IMR-90 (cell line): ENCODE measurements at regions not wholly inside any gene's neighbourhood (a gene's known extent, or its start where the extent isn't known, plus 50 kb on each side); places are given as distances from the start of the nearest gene placed in this dataset.

ENCODE experiments used
- ATAC-seq: fragments of 200-7000 bp; cut with Tn5 transposase; 2 replicates; pipeline ENCODE4 v1.9.1; 2020; ENCODE audit warnings: low read depth, mild to moderate bottlenecking, moderate library complexity
- BruUV-seq: library from RNA; stranded (reverse); fragments of 400-500 nt; replicated peaks from 2 replicates; lab custom pipeline; 2021; lab: Mats Ljungman, UMichigan
- CTCF ChIA-PET: fragments of 300-600 bp; formaldehyde crosslinking; extraction: SDS; loops from one replicate; lab custom pipeline; 2021; ENCODE audit warnings: antibody characterized with exemption; lab: Yijun Ruan, JAX
- POLR2A ChIA-PET: fragments of 300-600 bp; sonication (Branson Sonifier 250); formaldehyde crosslinking; loops from one replicate; lab custom pipeline; 2022; ENCODE audit warnings: antibody characterized with exemption; ENCODE audit not compliant: unreplicated experiment; lab: Charles Lee
- DNase-seq: peaks from one replicate; pipeline ENCODE4 v3.0.0; 2013
- H2AFZ ChIP-seq: replicated peaks from 2 replicates; pipeline ENCODE3; 2013; ENCODE audit warnings: low read length, mild to moderate bottlenecking; ENCODE audit not compliant: poor library complexity
- H2AK5ac ChIP-seq: 2 replicates; pipeline ENCODE4 v1.6.1; 2013; ENCODE audit warnings: low read depth, low read length, inconsistent platforms
- H2AK9ac ChIP-seq: replicated peaks from 2 replicates; pipeline ENCODE3; 2013; ENCODE audit warnings: mild to moderate bottlenecking, low read depth, low read length, moderate library complexity; ENCODE audit not compliant: poor library complexity
- H2BK120ac ChIP-seq: 2 replicates; pipeline ENCODE4 v1.6.1; 2013; ENCODE audit warnings: low read depth, low read length, inconsistent platforms
- H2BK15ac ChIP-seq: 3 replicates; pipeline ENCODE4 v1.6.1; 2013; ENCODE audit warnings: low read depth, low read length, inconsistent platforms
- H2BK20ac ChIP-seq: 2 replicates; pipeline ENCODE4 v1.6.1; 2013; ENCODE audit warnings: low read depth, mild to moderate bottlenecking, inconsistent platforms, low read length, moderate library complexity
- H2BK5ac ChIP-seq: 2 replicates; pipeline ENCODE4 v1.6.1; 2013; ENCODE audit warnings: mild to moderate bottlenecking, low read depth, low read length, inconsistent platforms; ENCODE audit not compliant: poor library complexity, severe bottlenecking
- H3K14ac ChIP-seq: replicated peaks from 2 replicates; pipeline ENCODE4 v1.6.1; 2013; ENCODE audit warnings: low read depth, low read length, inconsistent platforms
- H3K18ac ChIP-seq: 2 replicates; pipeline ENCODE4 v1.6.1; 2013; ENCODE audit warnings: low read depth, low read length, control low read depth
- H3K23ac ChIP-seq: 2 replicates; pipeline ENCODE4 v1.6.1; 2013; ENCODE audit warnings: low read depth, low read length, inconsistent platforms
- H3K27ac ChIP-seq: 2 replicates; pipeline ENCODE4 v1.5.1; 2013; ENCODE audit warnings: mild to moderate bottlenecking, control low read depth, low read length; ENCODE audit not compliant: insufficient read depth
- H3K27me3 ChIP-seq: 2 replicates; pipeline ENCODE4 v1.6.1; 2013; ENCODE audit warnings: low read length; ENCODE audit not compliant: control insufficient read depth, insufficient read depth
- H3K36me3 ChIP-seq: 2 replicates; pipeline ENCODE4 v1.6.1; 2013; ENCODE audit warnings: low read length, mixed read lengths; ENCODE audit not compliant: control insufficient read depth, insufficient read depth
- H3K4ac ChIP-seq: 2 replicates; pipeline ENCODE4 v1.6.1; 2013; ENCODE audit warnings: low read depth, low read length, inconsistent platforms
- H3K4me1 ChIP-seq: 2 replicates; pipeline ENCODE4 v1.6.1; 2013; ENCODE audit warnings: low read length, mixed read lengths; ENCODE audit not compliant: control insufficient read depth, insufficient read depth
- H3K4me2 ChIP-seq: 2 replicates; pipeline ENCODE4 v1.6.1; 2013; ENCODE audit warnings: low read depth, mild to moderate bottlenecking, control low read depth, low read length, moderate library complexity
- H3K4me3 ChIP-seq: 2 replicates; pipeline ENCODE4 v1.5.1; 2013; ENCODE audit warnings: low read depth, mild to moderate bottlenecking, control low read depth, low read length, moderate library complexity; ENCODE audit not compliant: insufficient read depth
- H3K56ac ChIP-seq: 2 replicates; pipeline ENCODE4 v1.6.1; 2013; ENCODE audit warnings: low read length, inconsistent platforms; ENCODE audit not compliant: insufficient read depth; ENCODE audit errors: extremely low read depth
- H3K79me1 ChIP-seq, 2 experiments: 2 replicates each; pipeline ENCODE4 v1.6.1; 2013; ENCODE audit warnings: low read length in 2 of 2, inconsistent platforms in 1 of 2, low read depth in 1 of 2
- H3K9ac ChIP-seq: 2 replicates; pipeline ENCODE4 v1.6.1; 2013; ENCODE audit warnings: low read depth, low read length, control low read depth
- H3K9me1 ChIP-seq: 2 replicates; pipeline ENCODE4 v1.6.1; 2013; ENCODE audit warnings: low read length, inconsistent platforms; ENCODE audit not compliant: insufficient read depth
- H3K9me3 ChIP-seq: 2 replicates; pipeline ENCODE4 v1.6.1; 2013; ENCODE audit warnings: low read length; ENCODE audit not compliant: control insufficient read depth, insufficient read depth
- H4K20me1 ChIP-seq: 2 replicates; pipeline ENCODE4 v1.6.1; 2013; ENCODE audit warnings: low read length, inconsistent platforms; ENCODE audit not compliant: insufficient read depth
- H4K5ac ChIP-seq: 2 replicates; pipeline ENCODE4 v1.6.1; 2013; ENCODE audit warnings: mild to moderate bottlenecking, low read depth, low read length, control low read depth
- H4K8ac ChIP-seq, 2 experiments: 2 replicates each; pipeline ENCODE4 v1.6.1; 2013; ENCODE audit warnings: low read depth in 2 of 2, low read length in 2 of 2, control low read depth in 1 of 2, inconsistent platforms in 1 of 2
- H4K91ac ChIP-seq: 2 replicates; pipeline ENCODE4 v1.6.1; 2013; ENCODE audit warnings: low read depth, low read length, inconsistent platforms; ENCODE audit not compliant: insufficient read depth
- CEBPB ChIP-seq: IDR thresholded peaks from 2 replicates; pipeline ENCODE4 v1.6.1; 2012; ENCODE audit warnings: low read depth, low read length, improper control_type of control experiment
- FOS ChIP-seq: fragments of 150-350 bp; IDR thresholded peaks from 2 replicates; pipeline ENCODE4 v1.6.1; 2016; ENCODE audit warnings: low read depth, low read length
- dilution Hi-C: fragments of 300-500 bp; cut with HindIII; formaldehyde crosslinking; loops from one replicate; pipeline ENCODE4 v1.14.3; 2018; ENCODE audit warnings: low sequenced_read_pairs; ENCODE audit not compliant: unreplicated experiment
- in situ Hi-C: fragments of 300-500 bp; cut with MboI; formaldehyde crosslinking; loops from 3 replicates; pipeline ENCODE4 v1.14.3; 2019; ENCODE audit warnings: low sequenced_read_pairs, inconsistent platforms, mixed read lengths
- intact Hi-C: fragments of 100-400 bp; cut with micrococcal nuclease; formaldehyde crosslinking; loops from 2 replicates; pipeline ENCODE4 v1.10.0; 2022

- no TSS peak for BruUV-seq
- no peak overlapping the region for H2BK15ac ChIP-seq
- H2BK120ac ChIP-seq = no peak overlapping the region
- ChIA-PET POLR2A (no interaction called here), CTCF (no interaction called here)
- H2BK20ac ChIP-seq = no peak overlapping the region
- dilution Hi-C loops = no loop called here
- in situ Hi-C loops = no loop called here
- no peak overlapping the region for H3K14ac ChIP-seq
- H2AK9ac ChIP-seq = no peak overlapping the region
- intact Hi-C loops = no loop called here
- H4K91ac ChIP-seq = no peak overlapping the region
- H4K5ac ChIP-seq = no peak overlapping the region
- no peak overlapping the region for H3K23ac ChIP-seq
- TF ChIP-seq FOS (0 out of 2 replicates have a peak, but pooled peaks have one; percentile 17), CEBPB (no peak)
- H3K9me1 ChIP-seq = no peaks in the 10 kb centered on the region
- H3K18ac ChIP-seq = no peak overlapping the region
- H2BK5ac ChIP-seq = no peak overlapping the region
- H2AFZ ChIP-seq = no peak overlapping the region
- H3K27me3 ChIP-seq = no peaks in the 10 kb centered on the region
- H3K36me3 ChIP-seq = no peaks in the 10 kb centered on the region
- peak; percentile 79 for ATAC-seq
- H3K9me3 ChIP-seq = no peaks in the 10 kb centered on the region
- H3K4me3 ChIP-seq = no peak overlapping the region
- H3K56ac ChIP-seq = no peak overlapping the region
- no peaks in the 10 kb centered on the region for H4K20me1 ChIP-seq
- no peak overlapping the region for H4K8ac ChIP-seq
- H3K4me2 ChIP-seq = no peak overlapping the region
- H2AK5ac ChIP-seq = no peak overlapping the region
- no peak overlapping the region for H3K9ac ChIP-seq
- H3K4me1 ChIP-seq = peaks cover 2% of the 10 kb centered on the region; the same call in 1 of the 2 replicates
- peak; percentile 65 for DNase-seq
- no peak overlapping the region for H3K27ac ChIP-seq
- no peaks in the 10 kb centered on the region for H3K79me1 ChIP-seq
- no peak overlapping the region for H3K4ac ChIP-seq
These were observed 171.4 kb upstream of the ALCAM start for GRCh38 chr3:105195260-105195659.
